Neuronal stem cell (in vitro differentiated cells): ENCODE measurements at regions not wholly inside any gene's neighbourhood (a gene's known extent, or its start where the extent isn't known, plus 50 kb on each side); places are given as distances from the start of the nearest gene placed in this dataset.

Source experiments
- DNase-seq: peaks from one replicate; pipeline ENCODE4 v3.0.0-alpha.2; 2013; ENCODE audit warnings: low spot score
- H2AFZ ChIP-seq: one replicate; pipeline ENCODE4 v1.6.1; 2013; ENCODE audit warnings: mild to moderate bottlenecking, low read length, inconsistent platforms
- H2AK5ac ChIP-seq: 2 replicates; pipeline ENCODE4 v1.6.1; 2013; ENCODE audit warnings: low read depth, mild to moderate bottlenecking, inconsistent platforms, low read length, moderate library complexity, mixed read lengths
- H2BK120ac ChIP-seq: 2 replicates; pipeline ENCODE4 v1.6.1; 2013; ENCODE audit warnings: low read depth, mild to moderate bottlenecking, inconsistent platforms, low read length, moderate library complexity, mixed read lengths
- H2BK12ac ChIP-seq: one replicate; pipeline ENCODE4 v1.6.1; 2013; ENCODE audit warnings: low read length, inconsistent platforms
- H2BK15ac ChIP-seq: 2 replicates; pipeline ENCODE4 v1.6.1; 2013; ENCODE audit warnings: mild to moderate bottlenecking, low read length, inconsistent platforms, mixed read lengths
- H2BK5ac ChIP-seq: one replicate; pipeline ENCODE4 v1.6.1; 2013; ENCODE audit warnings: inconsistent platforms, mild to moderate bottlenecking, low read length, moderate library complexity
- H3K14ac ChIP-seq: one replicate; pipeline ENCODE4 v1.6.1; 2013; ENCODE audit warnings: low read length, inconsistent platforms
- H3K18ac ChIP-seq: 2 replicates; pipeline ENCODE4 v1.6.1; 2013; ENCODE audit warnings: low read length, inconsistent platforms
- H3K23ac ChIP-seq: 2 replicates; pipeline ENCODE4 v1.6.1; 2013; ENCODE audit warnings: low read depth, mild to moderate bottlenecking, mixed read lengths, low read length, inconsistent platforms; ENCODE audit not compliant: poor library complexity
- H3K27ac ChIP-seq: replicated peaks from 3 replicates; pipeline ENCODE4 v1.5.1; 2013; ENCODE audit warnings: low read length, inconsistent platforms
- H3K27me3 ChIP-seq, 3 experiments: 2 replicates each; pipeline ENCODE4 v1.6.1; 2013; ENCODE audit warnings: low read length in 3 of 3, mild to moderate bottlenecking in 2 of 3, inconsistent platforms in 1 of 3, low read depth in 1 of 3, mixed read lengths in 1 of 3, moderate library complexity in 1 of 3; ENCODE audit not compliant: control insufficient read depth in 3 of 3, insufficient read depth in 3 of 3
- H3K36me3 ChIP-seq, 2 donors: replicated peaks in 1 of 2; 2 replicates each; pipeline ENCODE4 v1.6.1; 2013; ENCODE audit warnings: low read length in 2 of 2; ENCODE audit not compliant: control insufficient read depth in 2 of 2, insufficient read depth in 2 of 2
- H3K4ac ChIP-seq: 2 replicates; pipeline ENCODE4 v1.6.1; 2013; ENCODE audit warnings: inconsistent platforms, mild to moderate bottlenecking, low read length, moderate library complexity
- H3K4me1 ChIP-seq, 2 donors: 1 replicate in 1 of 2; 2 replicates in 1 of 2; pipeline ENCODE4 v1.6.1; 2013; ENCODE audit warnings: low read length in 2 of 2, low read depth in 1 of 2; ENCODE audit not compliant: control insufficient read depth in 2 of 2, insufficient read depth in 1 of 2
- H3K4me2 ChIP-seq: one replicate; pipeline ENCODE4 v1.6.1; 2013; ENCODE audit warnings: mild to moderate bottlenecking, low read length, inconsistent platforms; ENCODE audit not compliant: insufficient read depth, poor library complexity, severe bottlenecking
- H3K4me3 ChIP-seq, 2 donors: 2 replicates each; pipeline ENCODE4 v1.5.1; 2013; ENCODE audit warnings: low read length in 2 of 2, mild to moderate bottlenecking in 2 of 2, inconsistent platforms in 1 of 2, moderate library complexity in 1 of 2
- H3K79me1 ChIP-seq: one replicate; pipeline ENCODE4 v1.6.1; 2013; ENCODE audit warnings: low read depth, mild to moderate bottlenecking, inconsistent platforms, low read length, moderate library complexity
- H3K9ac ChIP-seq: one replicate; pipeline ENCODE4 v1.6.1; 2013; ENCODE audit warnings: mild to moderate bottlenecking, low read depth, low read length, inconsistent platforms; ENCODE audit not compliant: poor library complexity
- H3K9me3 ChIP-seq, 2 donors: replicated peaks in 1 of 2; 2 replicates each; pipeline versions ENCODE3 to v1.6.1; 2013; ENCODE audit warnings: low read length in 2 of 2, mild to moderate bottlenecking in 2 of 2, inconsistent platforms in 1 of 2, low read depth in 1 of 2, mixed read lengths in 1 of 2, moderate library complexity in 1 of 2; ENCODE audit not compliant: control insufficient read depth in 2 of 2, insufficient read depth in 1 of 2
- H4K8ac ChIP-seq: one replicate; pipeline ENCODE4 v1.6.1; 2013; ENCODE audit warnings: low read depth, mild to moderate bottlenecking, inconsistent platforms, low read length, moderate library complexity
- H4K91ac ChIP-seq: one replicate; pipeline ENCODE4 v1.6.1; 2013; ENCODE audit warnings: low read length, low read depth, mild to moderate bottlenecking, inconsistent platforms; ENCODE audit not compliant: poor library complexity
- WGBS, 2 donors: extraction: QIAGEN DNeasy Blood & Tissue Kit; methylation state at CpG; one replicate each; pipeline ENCODE4 v1.1.7; 2013; ENCODE audit warnings: missing lambda C conversion rate in 2 of 2, mixed read lengths in 1 of 2; ENCODE audit not compliant: insufficient read length in 2 of 2, insufficient replicate concordance in 1 of 2; ENCODE audit errors: extremely low coverage in 2 of 2; 5-methylcytosine and 5-hydroxymethylcytosine counted together

GRCh38 chr2:19114754-19115231 lies 243.6 kb downstream of the OSR1 start:
- Histone ChIP-seq H3K14ac (no peak overlapping the region), H3K4me2 (no peak overlapping the region), H3K4ac (no peak overlapping the region), H2BK15ac (no peak overlapping the region), H3K27ac (no peak overlapping the region), H2BK120ac (no peak overlapping the region), H3K27me3 (no peaks in the 10 kb centered on the region), H2BK5ac (no peak overlapping the region), H3K18ac (no peak overlapping the region), H3K4me1 (peaks cover 0 to 5% of the 10 kb centered on the region in 2 donors), H3K9ac (no peak overlapping the region), H3K9me3 (no peaks in the 10 kb centered on the region), H2AFZ (no peak overlapping the region), H2BK12ac (no peak overlapping the region), H3K23ac (no peak overlapping the region), H4K8ac (no peak overlapping the region), H3K79me1 (no peaks in the 10 kb centered on the region), H4K91ac (no peak overlapping the region), H3K4me3 (no peak overlapping the region), H3K36me3 (no peaks in the 10 kb centered on the region), H2AK5ac (no peak overlapping the region)
- no peak for DNase-seq

- Histone ChIP-seq H4K8ac (no peak overlapping the region), H2AFZ (no peak overlapping the region), H3K27me3 (no peaks in the 10 kb centered on the region), H3K36me3 (no peaks in the 10 kb centered on the region), H3K9me3 (no peaks in the 10 kb centered on the region), H2BK12ac (no peak overlapping the region), H3K4me2 (no peak overlapping the region), H4K91ac (no peak overlapping the region), H2AK5ac (no peak overlapping the region), H3K4me1 (peaks cover 1 to 4% of the 10 kb centered on the region in 2 donors), H3K18ac (no peak overlapping the region), H3K4me3 (no peak overlapping the region), H3K23ac (no peak overlapping the region), H3K4ac (no peak overlapping the region), H2BK120ac (no peak overlapping the region), H3K14ac (no peak overlapping the region), H2BK5ac (no peak overlapping the region), H2BK15ac (no peak overlapping the region), H3K27ac (no peak overlapping the region), H3K79me1 (no peaks in the 10 kb centered on the region), H3K9ac (no peak overlapping the region)
- DNase-seq, result no peak
- WGBS, 2 donors, result no CpG with 5 or more reads among the region's 1 CpG
These were observed 244.3 kb downstream of the OSR1 start for GRCh38 chr2:19114126-19114525.

GRCh38 chr2:19111354-19111753 lies 247.1 kb downstream of the OSR1 start:
- no peak overlapping the region for H3K4me3 ChIP-seq
- H3K9ac ChIP-seq, result no peak overlapping the region
- H3K18ac ChIP-seq, result no peak overlapping the region
- H3K4me2 ChIP-seq, result no peak overlapping the region
- H2AFZ ChIP-seq, result no peak overlapping the region
- H3K9me3 ChIP-seq, result no peaks in the 10 kb centered on the region
- no peak for DNase-seq
- H2BK12ac ChIP-seq, result no peak overlapping the region
- no peak overlapping the region for H2BK120ac ChIP-seq
- H3K4me1 ChIP-seq, result peaks cover 4 to 9% of the 10 kb centered on the region in 2 donors
- no peak overlapping the region for H3K14ac ChIP-seq
- no CpG with 5 or more reads among the region's 3 CpGs for WGBS, 2 donors
- H3K36me3 ChIP-seq, result no peaks in the 10 kb centered on the region
- H3K79me1 ChIP-seq, result no peaks in the 10 kb centered on the region
- no peak overlapping the region for H4K8ac ChIP-seq
- H2AK5ac ChIP-seq, result no peak overlapping the region
- no peak overlapping the region for H4K91ac ChIP-seq
- no peak overlapping the region for H2BK5ac ChIP-seq
- H3K27ac ChIP-seq, result no peak overlapping the region
- no peak overlapping the region for H3K4ac ChIP-seq
- no peak overlapping the region for H3K23ac ChIP-seq
- H2BK15ac ChIP-seq, result no peak overlapping the region
- H3K27me3 ChIP-seq, result no peaks in the 10 kb centered on the region

- no peak overlapping the region for H2AK5ac ChIP-seq
- no peak overlapping the region for H3K4me2 ChIP-seq
- no peak overlapping the region for H4K8ac ChIP-seq
- H3K23ac ChIP-seq, result no peak overlapping the region
- H2AFZ ChIP-seq, result no peak overlapping the region
- no peak overlapping the region for H3K4me3 ChIP-seq
- no peak overlapping the region for H2BK15ac ChIP-seq
- H3K27ac ChIP-seq, result no peak overlapping the region
- no peaks in the 10 kb centered on the region for H3K36me3 ChIP-seq
- no peak overlapping the region for H4K91ac ChIP-seq
- no peaks in the 10 kb centered on the region for H3K27me3 ChIP-seq
- H3K9me3 ChIP-seq, result no peaks in the 10 kb centered on the region
- DNase-seq, result no peak
- no peak overlapping the region for H3K9ac ChIP-seq
- no peaks in the 10 kb centered on the region for H3K79me1 ChIP-seq
- H2BK120ac ChIP-seq, result no peak overlapping the region
- H2BK12ac ChIP-seq, result no peak overlapping the region
- H3K14ac ChIP-seq, result no peak overlapping the region
- H3K4ac ChIP-seq, result no peak overlapping the region
- no peak overlapping the region for H3K18ac ChIP-seq
- no CpG with 5 or more reads among the region's 5 CpGs for WGBS, 2 donors
- no peak overlapping the region for H2BK5ac ChIP-seq
- H3K4me1 ChIP-seq, result peaks cover 4 to 9% of the 10 kb centered on the region in 2 donors
These were observed 248.9 kb downstream of the OSR1 start for GRCh38 chr2:19109518-19109917.
